Right lobe of liver (tissue), 6 donors: ENCODE measurements at regions not wholly inside any gene's neighbourhood (a gene's known extent, or its start where the extent isn't known, plus 50 kb on each side); places are given as distances from the start of the nearest gene placed in this dataset.

Experiments used
- ATAC-seq, 4 donors: fragments of 200-7000 bp; cut with Tn5 transposase; one replicate each; pipeline ENCODE4 v1.9.1; 2020; ENCODE audit warnings: mild to moderate bottlenecking in 4 of 4, moderate library complexity in 4 of 4
- DNase-seq, 3 donors: peaks; one replicate each; pipeline ENCODE4 v3.0.0-alpha.2; 2020
- H3K27ac ChIP-seq, 3 donors: fragments of 200-600 bp; one replicate each; pipeline ENCODE4 v1.8.0; 2022
- H3K27me3 ChIP-seq, 2 donors: fragments of 200-600 bp; one replicate each; pipeline ENCODE4 v1.8.0; 2022
- H3K36me3 ChIP-seq, 4 donors: fragments of 200-600 bp; sonication (generic) in 1 of 4; one replicate each; pipeline versions ENCODE4 v1.5.1 to v1.8.0; 2017 to 2022; ENCODE audit warnings: control low read depth in 1 of 4
- H3K4me1 ChIP-seq, 4 donors: fragments of 200-600 bp; sonication (generic) in 1 of 4; one replicate each; pipeline versions ENCODE4 v1.5.1 to v1.8.0; 2017 to 2022; ENCODE audit warnings: control low read depth in 1 of 4
- H3K4me3 ChIP-seq, 3 donors: fragments of 200-600 bp; one replicate each; pipeline ENCODE4 v1.8.0; 2022
- H3K9me3 ChIP-seq, 4 donors: fragments of 200-600 bp; sonication (generic) in 1 of 4; one replicate each; pipeline versions ENCODE4 v1.5.1 to v1.8.0; 2017 to 2022; ENCODE audit warnings: control low read depth in 1 of 4
- CTCF ChIP-seq, 4 donors: fragments of 200-600 bp in 3 of 4; fragments of 450-650 bp in 1 of 4; IDR thresholded peaks; one replicate each; pipeline versions ENCODE4 v1.5.1 to v1.8.0; 2016 to 2022; ENCODE audit warnings: antibody characterized with exemption in 4 of 4, mild to moderate bottlenecking in 2 of 4
- POLR2A ChIP-seq: fragments of 450-650 bp; IDR thresholded peaks from one replicate; pipeline ENCODE4 v1.6.1; 2017; ENCODE audit warnings: antibody characterized with exemption, mild to moderate bottlenecking
- WGBS: methylation state at CpG from one replicate; pipeline ENCODE4 v1.1.6; 2018; ENCODE audit warnings: low coverage, low lambda C conversion rate; ENCODE audit not compliant: insufficient coverage; ENCODE audit errors: missing lambda C conversion rate; 5-methylcytosine and 5-hydroxymethylcytosine counted together
- intact Hi-C, 2 donors: fragments of 100-400 bp; cut with DNase I; formaldehyde crosslinking; loops; one replicate each; pipeline versions ENCODE4 v1.11.2 to v1.14.1; 2022
- donor health status: DM: no; HTN: yes; CAD: no.
- donor health status: DM: no; HTN: no; CAD: no.
- donor health status: DM: no; HTN: no; CAD: no.
- donor health status: DM: no; HTN: yes; CAD: no.
- donor health status: DM: no; HTN: yes; CAD: no.

- Histone ChIP-seq H3K27me3 (no peaks in the 10 kb centered on the region), H3K4me3 (no peak overlapping the region), H3K9me3 (no peaks in the 10 kb centered on the region), H3K27ac (no peak overlapping the region), H3K4me1 (no peaks in the 10 kb centered on the region), H3K36me3 (no peaks in the 10 kb centered on the region)
- TF ChIP-seq CTCF (IDR thresholded peaks at IDR 0.05): no peak
- TF ChIP-seq POLR2A: no peak
- 54% methylated on average over 5 of the region's 5 CpGs for WGBS
- intact Hi-C loops: no loop called here
- no peak for DNase-seq
- peak in 2 of 4 donors; percentile 46 to 61 for ATAC-seq
These were observed 375.9 kb downstream of the RSL24D1 start for GRCh38 chr15:54820811-54821210.

- no peaks in the 10 kb centered on the region for H3K9me3 ChIP-seq
- H3K4me1 ChIP-seq: no peaks in the 10 kb centered on the region
- no peaks in the 10 kb centered on the region for H3K27me3 ChIP-seq
- TF ChIP-seq POLR2A (no peak), CTCF (IDR thresholded peaks at IDR 0.05) (no peak)
- ATAC-seq (peak in 2 of 4 donors; percentile 35 to 43), DNase-seq (no peak)
- intact Hi-C loops: no loop called here
- H3K4me3 ChIP-seq: no peak overlapping the region
- H3K36me3 ChIP-seq: no peaks in the 10 kb centered on the region
- H3K27ac ChIP-seq: no peak overlapping the region
These were observed 376.6 kb downstream of the RSL24D1 start for GRCh38 chr15:54820098-54820497.

- ATAC-seq (no peak), DNase-seq (no peak)
- Histone ChIP-seq H3K36me3 (no peaks in the 10 kb centered on the region), H3K27ac (no peak overlapping the region), H3K4me1 (no peaks in the 10 kb centered on the region), H3K4me3 (no peak overlapping the region), H3K27me3 (no peaks in the 10 kb centered on the region), H3K9me3 (no peaks in the 10 kb centered on the region)
- intact Hi-C loops: no loop called here
- 56% methylated on average over 1 of the region's 1 CpG for WGBS
- TF ChIP-seq POLR2A: no peak
- no peak for TF ChIP-seq CTCF (IDR thresholded peaks at IDR 0.05)
These were observed 380.3 kb downstream of the RSL24D1 start for GRCh38 chr15:54816401-54816800.

GRCh38 chr15:54815556-54815955, 381.2 kb downstream of the RSL24D1 start:
- Histone ChIP-seq H3K4me3 (no peak overlapping the region), H3K9me3 (no peaks in the 10 kb centered on the region), H3K36me3 (no peaks in the 10 kb centered on the region), H3K4me1 (no peaks in the 10 kb centered on the region), H3K27ac (no peak overlapping the region), H3K27me3 (no peaks in the 10 kb centered on the region)
- 44% methylated on average over 4 of the region's 4 CpGs for WGBS
- TF ChIP-seq POLR2A (no peak), CTCF (IDR thresholded peaks at IDR 0.05) (no peak)
- DNase-seq (no peak), ATAC-seq (no peak)
- intact Hi-C loops: no loop called here

- ATAC-seq (no peak), DNase-seq (no peak)
- H3K4me3 ChIP-seq: no peak overlapping the region
- no peaks in the 10 kb centered on the region for H3K4me1 ChIP-seq
- H3K27me3 ChIP-seq: no peaks in the 10 kb centered on the region
- H3K9me3 ChIP-seq: no peaks in the 10 kb centered on the region
- no peaks in the 10 kb centered on the region for H3K36me3 ChIP-seq
- TF ChIP-seq POLR2A: no peak
- no peak for TF ChIP-seq CTCF (IDR thresholded peaks at IDR 0.05)
- intact Hi-C loops: no loop called here
- no peak overlapping the region for H3K27ac ChIP-seq
These were observed 384.4 kb downstream of the RSL24D1 start for GRCh38 chr15:54812383-54812782.
